OCI-LY1 (cell line): ENCODE measurements at regions not wholly inside any gene's neighbourhood (a gene's known extent, or its start where the extent isn't known, plus 50 kb on each side); places are given as distances from the start of the nearest gene placed in this dataset.

Source experiments
- CTCF ChIP-seq: fragments of 200-600 bp; sonication (generic), shearing (Covaris generic); IDR thresholded peaks from 2 replicates; pipeline ENCODE4 v1.5.1; 2017; ENCODE audit warnings: mild to moderate bottlenecking, antibody characterized with exemption, low read length, moderate library complexity, mixed read lengths
- EZH2 ChIP-seq: fragments of 200-600 bp; sonication (generic), shearing (Covaris generic); IDR thresholded peaks from 2 replicates; pipeline ENCODE4 v1.8.0; 2017; ENCODE audit warnings: borderline replicate concordance, mixed run types, mild to moderate bottlenecking, antibody characterized with exemption, low read length, moderate library complexity, mixed read lengths

- no peak for TF ChIP-seq CTCF
- TF ChIP-seq EZH2, result no peak
Measured at GRCh38 chr14:27145170-27145569, 547.3 kb upstream of the NOVA1 start.
